Middle frontal gyrus (tissue), 1 donor: ENCODE measurements at regions not wholly inside any gene's neighbourhood (a gene's known extent, or its start where the extent isn't known, plus 50 kb on each side); places are given as distances from the start of the nearest gene placed in this dataset.

ENCODE experiments used
- DNase-seq: peaks from one replicate; pipeline ENCODE4 v3.0.0-alpha.2; 2015; ENCODE audit warnings: low spot score; ENCODE audit errors: extremely low spot score

- DNase-seq: no peak
Measured at GRCh38 chr19:28046932-28047331, 1166.0 kb downstream of the UQCRFS1 start.

DNA sequence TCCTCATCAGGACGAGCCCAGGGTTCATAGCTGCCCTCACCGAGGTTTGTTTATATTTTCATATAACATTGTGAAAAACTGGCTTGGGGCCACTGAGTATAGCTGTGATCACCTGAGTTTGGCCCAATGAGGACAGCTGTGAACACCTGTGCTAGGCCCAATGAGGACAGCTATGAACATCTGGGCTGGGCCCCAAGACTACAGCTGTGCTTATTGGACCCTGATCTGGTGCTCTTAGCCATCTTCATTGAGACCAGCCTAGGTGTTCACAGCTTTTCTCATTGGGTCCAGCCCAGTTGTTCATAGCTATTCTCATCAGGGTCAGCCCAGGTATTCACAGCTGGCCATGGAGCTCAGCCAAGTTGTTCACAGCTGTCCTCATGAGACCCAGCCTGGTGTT is 1167.3 kb downstream of the UQCRFS1 start:
- DNase-seq: no peak

GRCh38 chr19:28044477-28044876 is 1168.5 kb downstream of the UQCRFS1 start:
- DNase-seq: no peak

DNA sequence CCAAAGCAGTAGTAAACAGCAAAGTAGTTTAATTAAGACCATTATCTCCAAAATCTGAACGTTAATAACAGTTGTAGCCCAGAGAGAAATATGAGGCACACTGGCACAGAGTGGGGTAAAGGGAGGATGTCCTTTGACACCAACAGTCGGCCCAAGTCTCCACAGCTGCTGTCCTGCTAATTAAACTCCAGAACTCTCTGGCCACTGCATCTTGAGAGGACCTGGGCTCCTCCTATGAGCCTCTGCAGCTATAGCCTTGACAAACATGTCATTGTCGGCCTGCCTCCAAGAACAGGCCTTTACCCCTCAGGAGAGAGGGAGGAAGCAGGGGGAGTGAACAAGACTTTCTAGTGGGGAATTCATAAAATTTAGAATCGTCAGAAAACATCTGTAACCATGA is 1170.4 kb downstream of the UQCRFS1 start:
- DNase-seq: no peak

DNA sequence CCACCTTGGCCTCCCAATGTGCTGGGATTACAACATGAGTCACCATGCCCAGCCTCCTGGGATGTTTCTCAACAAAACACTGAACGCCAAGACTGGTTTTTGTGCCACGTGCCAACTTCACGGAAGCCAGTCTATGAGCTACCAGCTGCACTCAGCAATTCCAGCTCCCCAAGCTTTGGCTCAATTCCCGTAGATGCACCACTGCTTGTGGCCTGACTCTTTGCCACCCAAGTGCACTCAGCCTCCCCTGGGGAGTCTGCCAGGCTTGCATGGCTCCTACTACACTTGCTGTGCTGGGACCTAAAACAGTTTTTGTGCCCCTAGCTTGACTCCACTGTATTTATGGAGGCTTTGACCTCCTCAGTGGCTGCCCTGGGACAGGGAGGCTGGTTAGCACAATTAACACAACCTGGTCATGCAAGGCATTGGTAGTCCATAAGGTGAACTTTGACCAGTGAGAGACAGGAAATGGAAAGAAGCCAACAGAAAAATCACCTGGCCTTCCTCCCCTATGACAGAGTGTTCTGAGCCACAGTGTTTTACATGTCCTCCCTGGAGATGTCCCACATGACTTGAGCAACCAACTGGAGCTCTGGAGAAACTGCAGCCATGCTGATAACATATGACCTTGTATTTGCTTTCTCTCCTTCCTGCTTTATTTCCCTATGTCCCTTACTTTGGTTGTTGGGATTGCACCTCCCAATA is 1173.1 kb downstream of the UQCRFS1 start:
- no peak for DNase-seq

DNA sequence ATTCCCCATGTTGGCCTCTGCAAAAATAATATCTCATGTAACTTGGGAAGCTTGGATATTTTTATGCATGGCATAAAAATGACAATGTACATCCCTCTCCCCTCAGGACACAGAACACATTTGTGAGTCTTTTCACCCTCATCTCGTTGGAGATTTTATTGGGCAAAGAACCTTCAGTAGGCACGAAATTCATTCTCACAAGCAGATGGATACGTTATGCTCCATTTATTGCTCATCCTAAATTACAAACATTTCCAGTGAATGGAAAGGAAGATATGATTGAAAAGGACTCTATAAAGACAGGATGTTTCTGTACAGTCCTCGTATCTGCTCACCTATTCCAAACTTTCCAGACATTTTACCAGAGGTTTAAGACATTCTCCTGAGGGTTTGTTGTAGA is 1175.8 kb downstream of the UQCRFS1 start:
- DNase-seq: no peak

GRCh38 chr19:28036486-28036885 is 1176.5 kb downstream of the UQCRFS1 start:
- no peak for DNase-seq

- DNase-seq: no peak
Measured at GRCh38 chr19:28034936-28035335, 1178.0 kb downstream of the UQCRFS1 start.

- DNase-seq: no peak
Measured at GRCh38 chr19:28028881-28029444, 1184.0 kb downstream of the UQCRFS1 start.

- no peak for DNase-seq
Measured at GRCh38 chr19:28027116-28027515, 1185.8 kb downstream of the UQCRFS1 start.

DNA sequence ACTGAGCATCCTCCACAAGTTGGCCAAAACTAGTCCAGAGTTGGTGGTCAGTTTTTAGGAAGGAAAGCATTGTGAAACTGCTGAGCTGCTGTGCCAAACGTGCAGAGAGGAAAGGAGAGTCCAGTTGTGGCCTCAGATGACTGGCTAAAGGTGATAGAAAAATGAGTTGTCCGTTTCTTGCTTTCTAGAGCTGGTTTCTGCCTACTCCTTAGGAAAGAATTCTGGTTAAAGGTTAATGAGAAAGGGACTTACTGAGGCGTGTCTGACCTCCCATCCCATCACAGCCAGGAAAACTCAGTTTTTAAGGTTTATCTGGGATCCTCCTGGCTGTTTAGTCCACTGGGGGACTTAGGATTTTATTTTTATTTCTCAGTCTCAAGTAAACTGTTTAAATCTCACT is 1186.3 kb downstream of the UQCRFS1 start:
- DNase-seq: no peak

DNA sequence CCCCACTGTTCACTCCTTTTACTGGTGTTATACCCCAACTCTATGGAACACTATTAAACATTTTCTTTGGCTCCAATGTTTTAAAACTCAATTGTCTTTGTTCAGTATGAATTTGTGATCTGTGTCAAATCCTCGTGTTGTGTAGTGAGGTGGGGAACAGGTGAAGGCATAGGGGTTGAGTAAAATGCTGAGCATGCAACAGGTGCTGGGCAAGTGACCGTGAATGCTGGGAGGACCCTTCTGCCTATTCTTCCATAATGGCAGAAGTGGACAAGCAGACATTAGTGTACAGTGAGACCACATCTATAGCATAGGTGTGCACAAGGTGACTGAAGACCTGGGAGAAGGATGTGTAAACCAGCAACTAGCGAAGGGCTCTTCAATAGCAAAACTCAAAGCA is 1188.0 kb downstream of the UQCRFS1 start:
- DNase-seq: no peak

- no peak for DNase-seq
Measured at GRCh38 chr19:28023064-28023463, 1189.9 kb downstream of the UQCRFS1 start.

DNA sequence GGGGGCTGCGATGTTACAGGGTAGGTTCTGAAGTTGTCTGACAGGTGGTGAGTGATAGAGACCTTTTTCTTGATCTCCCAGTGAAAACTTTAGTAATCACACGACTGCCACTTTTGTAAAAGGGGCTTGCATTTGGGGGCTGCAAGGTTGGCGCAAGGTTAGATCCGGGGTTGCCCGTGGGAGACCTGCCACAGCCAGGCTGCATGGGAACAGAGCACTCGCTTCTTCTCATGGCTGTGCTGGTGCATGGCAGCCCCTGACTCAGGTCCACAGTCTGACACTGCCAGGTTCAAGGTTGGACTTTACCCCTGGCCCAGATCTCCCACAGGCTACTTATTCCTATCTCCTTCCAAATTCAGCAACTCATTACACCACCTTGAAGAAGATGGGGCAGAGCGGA is 1190.4 kb downstream of the UQCRFS1 start:
- DNase-seq: no peak

GRCh38 chr19:28021259-28022185 is 1191.4 kb downstream of the UQCRFS1 start:
- DNase-seq: no peak

GRCh38 chr19:28020619-28021258 is 1192.2 kb downstream of the UQCRFS1 start:
- no peak for DNase-seq

DNA sequence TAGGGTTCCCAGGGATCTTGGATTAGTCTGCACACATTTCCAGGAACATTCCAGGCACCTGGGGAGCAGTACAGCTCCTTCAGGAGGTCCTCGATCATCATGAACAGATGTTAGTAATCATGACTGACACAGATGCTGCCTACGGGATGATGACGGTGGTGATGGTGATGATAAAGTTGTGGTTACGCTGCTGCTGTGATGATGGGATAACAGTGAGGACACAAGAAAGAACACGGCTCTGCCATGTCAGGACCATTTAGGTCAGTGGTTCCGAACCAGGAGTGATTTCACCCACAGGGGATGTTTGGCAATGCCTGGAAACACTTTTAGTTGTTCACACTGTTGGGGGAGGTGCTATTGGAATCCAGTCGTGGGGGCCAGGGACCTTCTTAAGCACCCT is 1193.0 kb downstream of the UQCRFS1 start:
- no peak for DNase-seq

DNA sequence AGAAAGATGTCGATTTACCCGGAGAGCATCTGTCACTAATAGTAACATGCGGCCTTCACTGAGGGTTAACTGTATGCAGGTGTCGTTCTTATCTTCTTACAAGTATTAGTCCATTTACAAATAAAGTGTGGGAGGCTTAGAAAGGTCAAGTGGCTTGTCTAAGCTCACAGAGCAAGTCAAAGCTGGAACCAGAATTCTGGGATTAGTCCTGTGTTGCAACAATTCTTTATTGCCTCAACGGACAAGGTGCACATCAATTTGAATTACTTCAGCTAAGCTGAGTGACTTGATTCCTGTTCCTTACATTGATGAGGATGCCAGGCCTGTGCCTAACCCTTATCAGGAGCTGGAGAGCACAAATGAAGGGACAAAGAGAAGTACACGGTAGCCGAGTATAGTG is 1193.6 kb downstream of the UQCRFS1 start:
- no peak for DNase-seq

GRCh38 chr19:28018499-28018898 is 1194.5 kb downstream of the UQCRFS1 start:
- DNase-seq: no peak

- DNase-seq: no peak
Measured at GRCh38 chr19:28014615-28015405, 1198.1 kb downstream of the UQCRFS1 start.

DNA sequence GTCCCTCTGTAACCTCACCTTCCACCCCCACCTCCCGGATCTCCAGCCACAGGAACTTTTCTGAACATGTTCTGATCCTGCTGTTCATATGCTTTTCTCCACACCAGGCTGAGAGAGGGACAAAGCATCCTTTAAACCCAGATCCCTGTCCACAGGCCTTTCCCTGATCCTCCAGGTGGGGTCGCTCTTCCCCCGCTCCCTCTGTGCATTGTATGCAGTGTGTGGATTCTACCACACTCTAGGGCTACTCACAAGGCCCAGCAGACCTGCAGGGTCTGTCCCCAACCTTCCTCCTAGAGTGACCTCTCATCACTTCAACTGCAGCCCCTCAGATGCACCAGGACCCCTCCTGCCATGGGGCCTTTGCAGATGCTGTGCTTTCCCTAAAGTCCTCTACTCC is 1200.6 kb downstream of the UQCRFS1 start:
- no peak for DNase-seq
